22Rv1 (cell line): ENCODE measurements at regions not wholly inside any gene's neighbourhood (a gene's known extent, or its start where the extent isn't known, plus 50 kb on each side); places are given as distances from the start of the nearest gene placed in this dataset.

Experiments used
- ZFX ChIP-seq: fragments of 450-650 bp; IDR thresholded peaks from 2 replicates; pipeline ENCODE4 v1.6.1; 2017; ENCODE audit warnings: antibody characterized with exemption, borderline replicate concordance
- TF ChIP-seq, protein P1 (sequence below): fragments of 450-650 bp; IDR thresholded peaks from 2 replicates; pipeline ENCODE4 v1.5.1; 2017; ENCODE audit warnings: mild to moderate bottlenecking

DNA sequence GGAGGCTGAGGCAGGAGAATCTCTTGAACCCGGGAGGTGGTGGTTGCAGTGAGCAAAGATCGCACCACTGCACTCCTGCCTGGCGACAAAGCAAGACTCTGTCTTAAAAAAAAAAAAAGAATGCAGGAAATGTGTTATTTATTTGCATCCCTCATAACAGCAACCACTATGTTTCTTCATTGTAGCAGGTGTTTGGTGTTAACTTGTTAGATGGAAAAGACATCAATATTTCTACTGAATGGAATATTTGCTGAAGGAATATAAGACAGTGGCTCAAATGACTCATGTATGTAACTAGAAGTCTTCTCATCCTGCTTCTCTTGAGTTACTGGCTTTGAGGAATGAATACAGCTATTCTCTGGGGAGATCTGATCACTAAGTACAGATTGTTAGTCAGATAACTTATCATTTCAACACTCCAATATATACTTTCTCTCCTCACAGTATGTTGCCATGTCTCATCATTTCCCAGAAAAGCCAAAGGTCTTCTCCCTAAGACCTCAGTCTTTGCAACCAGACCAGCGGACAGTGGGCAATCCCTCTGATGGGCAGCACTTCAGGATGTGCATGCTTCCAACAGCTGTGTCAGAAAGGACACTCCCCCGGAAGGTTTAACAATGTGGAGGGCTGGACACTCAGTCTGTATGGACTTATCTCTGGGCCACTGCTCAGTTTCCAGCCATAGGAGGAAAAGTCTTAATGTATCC is 104.4 kb upstream of the STK17B start:
- TF ChIP-seq, protein P1, sequence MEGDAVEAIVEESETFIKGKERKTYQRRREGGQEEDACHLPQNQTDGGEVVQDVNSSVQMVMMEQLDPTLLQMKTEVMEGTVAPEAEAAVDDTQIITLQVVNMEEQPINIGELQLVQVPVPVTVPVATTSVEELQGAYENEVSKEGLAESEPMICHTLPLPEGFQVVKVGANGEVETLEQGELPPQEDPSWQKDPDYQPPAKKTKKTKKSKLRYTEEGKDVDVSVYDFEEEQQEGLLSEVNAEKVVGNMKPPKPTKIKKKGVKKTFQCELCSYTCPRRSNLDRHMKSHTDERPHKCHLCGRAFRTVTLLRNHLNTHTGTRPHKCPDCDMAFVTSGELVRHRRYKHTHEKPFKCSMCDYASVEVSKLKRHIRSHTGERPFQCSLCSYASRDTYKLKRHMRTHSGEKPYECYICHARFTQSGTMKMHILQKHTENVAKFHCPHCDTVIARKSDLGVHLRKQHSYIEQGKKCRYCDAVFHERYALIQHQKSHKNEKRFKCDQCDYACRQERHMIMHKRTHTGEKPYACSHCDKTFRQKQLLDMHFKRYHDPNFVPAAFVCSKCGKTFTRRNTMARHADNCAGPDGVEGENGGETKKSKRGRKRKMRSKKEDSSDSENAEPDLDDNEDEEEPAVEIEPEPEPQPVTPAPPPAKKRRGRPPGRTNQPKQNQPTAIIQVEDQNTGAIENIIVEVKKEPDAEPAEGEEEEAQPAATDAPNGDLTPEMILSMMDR: no peak
- TF ChIP-seq ZFX: no peak
